C4-2B (cell line): ENCODE measurements at regions not wholly inside any gene's neighbourhood (a gene's known extent, or its start where the extent isn't known, plus 50 kb on each side); places are given as distances from the start of the nearest gene placed in this dataset.

Source experiments
- ZFX ChIP-seq: fragments of 450-650 bp; IDR thresholded peaks from 2 replicates; pipeline ENCODE4 v1.6.1; 2017
- TF ChIP-seq, protein P1 (sequence below): fragments of 450-650 bp; conservative IDR thresholded peaks from 2 replicates; pipeline ENCODE4 v1.5.1; 2017; ENCODE audit warnings: mild to moderate bottlenecking

DNA sequence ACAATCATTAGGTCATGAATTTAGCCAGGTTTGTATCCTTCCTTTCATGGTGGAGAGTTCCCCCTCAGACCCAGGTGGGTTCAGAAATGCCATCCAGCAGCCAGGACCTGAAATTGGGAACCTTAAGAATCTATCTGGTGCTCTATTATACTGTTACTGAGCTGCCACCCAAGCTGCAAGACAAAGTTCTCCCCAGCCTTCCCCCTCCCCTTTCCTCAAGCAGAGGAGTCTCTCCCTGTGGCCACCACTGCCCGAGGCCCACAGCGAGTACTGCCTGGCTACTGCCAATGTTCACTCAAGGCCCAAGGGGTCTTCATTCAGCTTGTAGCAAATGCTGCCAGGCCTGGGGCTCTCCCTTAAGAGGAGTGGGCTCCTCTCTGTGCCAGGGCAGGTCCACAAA is 133.8 kb downstream of the TMEM38B start:
- TF ChIP-seq, protein P1, sequence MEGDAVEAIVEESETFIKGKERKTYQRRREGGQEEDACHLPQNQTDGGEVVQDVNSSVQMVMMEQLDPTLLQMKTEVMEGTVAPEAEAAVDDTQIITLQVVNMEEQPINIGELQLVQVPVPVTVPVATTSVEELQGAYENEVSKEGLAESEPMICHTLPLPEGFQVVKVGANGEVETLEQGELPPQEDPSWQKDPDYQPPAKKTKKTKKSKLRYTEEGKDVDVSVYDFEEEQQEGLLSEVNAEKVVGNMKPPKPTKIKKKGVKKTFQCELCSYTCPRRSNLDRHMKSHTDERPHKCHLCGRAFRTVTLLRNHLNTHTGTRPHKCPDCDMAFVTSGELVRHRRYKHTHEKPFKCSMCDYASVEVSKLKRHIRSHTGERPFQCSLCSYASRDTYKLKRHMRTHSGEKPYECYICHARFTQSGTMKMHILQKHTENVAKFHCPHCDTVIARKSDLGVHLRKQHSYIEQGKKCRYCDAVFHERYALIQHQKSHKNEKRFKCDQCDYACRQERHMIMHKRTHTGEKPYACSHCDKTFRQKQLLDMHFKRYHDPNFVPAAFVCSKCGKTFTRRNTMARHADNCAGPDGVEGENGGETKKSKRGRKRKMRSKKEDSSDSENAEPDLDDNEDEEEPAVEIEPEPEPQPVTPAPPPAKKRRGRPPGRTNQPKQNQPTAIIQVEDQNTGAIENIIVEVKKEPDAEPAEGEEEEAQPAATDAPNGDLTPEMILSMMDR = no peak
- no peak for TF ChIP-seq ZFX
